Suprapubic skin (tissue), 3 donors: ENCODE measurements at regions not wholly inside any gene's neighbourhood (a gene's known extent, or its start where the extent isn't known, plus 50 kb on each side); places are given as distances from the start of the nearest gene placed in this dataset.

Experiments
- CTCF ChIP-seq, 2 donors: fragments of 200-600 bp in 1 of 2; fragments of 450-650 bp in 1 of 2; sonication (generic) in 1 of 2; IDR thresholded peaks; one replicate each; pipeline ENCODE4 v1.5.1; 2016 to 2019; ENCODE audit warnings: antibody characterized with exemption in 2 of 2, mild to moderate bottlenecking in 1 of 2, moderate library complexity in 1 of 2
- POLR2A ChIP-seq, 2 donors: fragments of 450-650 bp; IDR thresholded peaks; one replicate each; pipeline ENCODE4 v1.6.1; 2017; ENCODE audit warnings: antibody characterized with exemption in 2 of 2, mild to moderate bottlenecking in 2 of 2, moderate library complexity in 2 of 2

GRCh38 chr10:60626037-60626436 is 152.2 kb upstream of the CDK1 start:
- TF ChIP-seq CTCF (IDR thresholded peaks at IDR 0.05) (no peak), POLR2A (IDR thresholded peaks at IDR 0.05) (no peak)
